B cell (primary cell): ENCODE measurements at regions not wholly inside any gene's neighbourhood (a gene's known extent, or its start where the extent isn't known, plus 50 kb on each side); places are given as distances from the start of the nearest gene placed in this dataset.

Experiments
- ATAC-seq: fragments of 200-7000 bp; cut with Tn5 transposase; one replicate; pipeline ENCODE4 v1.10.0; 2021; ENCODE audit warnings: low read depth, mild to moderate bottlenecking, moderate number of reproducible peaks, moderate library complexity
- CTCF ChIA-PET: fragments of 350-600 bp; sonication (Branson Sonifier 250); formaldehyde crosslinking; loops from one replicate; lab custom pipeline; 2021; ENCODE audit warnings: antibody characterized with exemption, inconsistent platforms; lab: Charles Lee
- POLR2A ChIA-PET: fragments of 350-600 bp; sonication (Branson Sonifier 250); formaldehyde crosslinking; loops from one replicate; lab custom pipeline; 2021; ENCODE audit warnings: antibody characterized with exemption; lab: Charles Lee
- DNase-seq: peaks from one replicate; pipeline ENCODE4 v3.0.0; 2013
- H2AFZ ChIP-seq: 2 replicates; pipeline ENCODE4 v1.6.1; 2012; ENCODE audit warnings: mild to moderate bottlenecking, low read depth, low read length; ENCODE audit not compliant: insufficient read depth, poor library complexity, severe bottlenecking
- H3K27ac ChIP-seq, 2 donors: 1 replicate in 1 of 2; 2 replicates in 1 of 2; pipeline ENCODE4 v1.5.1; 2012 to 2013; ENCODE audit warnings: low read length in 2 of 2, mild to moderate bottlenecking in 2 of 2, moderate library complexity in 1 of 2
- H3K27me3 ChIP-seq, 4 experiments: fragments of 200-600 bp in 1 of 4; sonication (generic) in 1 of 4; replicated peaks in 1 of 4; 1 replicate in 2 of 4; 2 replicates in 2 of 4; pipeline versions ENCODE4 v1.6.1 to v1.7.0; 2013 to 2016; ENCODE audit warnings: low read length in 3 of 4, mild to moderate bottlenecking in 2 of 4, mixed read lengths in 1 of 4, moderate library complexity in 1 of 4; ENCODE audit not compliant: insufficient read depth in 4 of 4, control insufficient read depth in 3 of 4; ENCODE audit errors: control extremely low read depth in 1 of 4
- H3K36me3 ChIP-seq, 2 experiments: replicated peaks in 1 of 2; 1 replicate in 1 of 2; 2 replicates in 1 of 2; pipeline versions ENCODE4 v1.6.1 to v1.7.1; 2013; ENCODE audit warnings: low read length in 1 of 2; ENCODE audit not compliant: insufficient read depth in 2 of 2, control insufficient read depth in 1 of 2; ENCODE audit errors: control extremely low read depth in 1 of 2, extremely low read depth in 1 of 2
- H3K4me1 ChIP-seq, 2 donors: fragments of 200-600 bp in 1 of 2; sonication (generic) in 1 of 2; 1 replicate in 1 of 2; 2 replicates in 1 of 2; pipeline versions ENCODE4 v1.5.1 to v1.6.1; 2013 to 2017; ENCODE audit warnings: low read length in 2 of 2; ENCODE audit not compliant: control insufficient read depth in 2 of 2, insufficient read depth in 2 of 2
- H3K4me2 ChIP-seq: replicated peaks from 2 replicates; pipeline ENCODE3; 2012; ENCODE audit warnings: mild to moderate bottlenecking, low read depth, low read length; ENCODE audit not compliant: poor library complexity, severe bottlenecking
- H3K4me3 ChIP-seq, 5 experiments: fragments of 200-600 bp in 1 of 5; sonication (generic) in 1 of 5; 1 replicate in 3 of 5; 2 replicates in 2 of 5; pipeline versions ENCODE4 v1.5.1 to v1.7.0; 2011 to 2016; ENCODE audit warnings: low read length in 4 of 5, mild to moderate bottlenecking in 4 of 5, low read depth in 2 of 5, control low read depth in 1 of 5, moderate library complexity in 1 of 5; ENCODE audit not compliant: insufficient read depth in 1 of 5; ENCODE audit errors: control extremely low read depth in 1 of 5, extremely low read depth in 1 of 5
- H3K79me2 ChIP-seq: fragments of 200-600 bp; sonication (generic); one replicate; pipeline ENCODE4 v1.6.0; 2016; ENCODE audit warnings: low read length; ENCODE audit not compliant: control insufficient read depth, insufficient read depth
- H3K9ac ChIP-seq: fragments of 200-600 bp; sonication (generic); 2 replicates; pipeline ENCODE4 v1.6.1; 2017; ENCODE audit warnings: mild to moderate bottlenecking, low read length, moderate library complexity
- H3K9me3 ChIP-seq, 3 donors: one replicate each; pipeline versions ENCODE4 v1.6.1 to v1.7.1; 2013; ENCODE audit warnings: low read length in 2 of 3; ENCODE audit not compliant: control insufficient read depth in 2 of 3, insufficient read depth in 1 of 3; ENCODE audit errors: control extremely low read depth in 1 of 3
- H4K20me1 ChIP-seq: 2 replicates; pipeline ENCODE4 v1.6.0; 2012; ENCODE audit warnings: mild to moderate bottlenecking, low read length; ENCODE audit not compliant: insufficient read depth, control insufficient read depth, poor library complexity, severe bottlenecking
- H3K27ac Mint-ChIP-seq: one replicate; pipeline ENCODE4 v1.8.0; 2021; ENCODE audit warnings: mixed read lengths
- H3K27me3 Mint-ChIP-seq: one replicate; pipeline ENCODE4 v1.8.0; 2021; ENCODE audit warnings: mixed read lengths
- H3K4me1 Mint-ChIP-seq: one replicate; pipeline ENCODE4 v1.8.0; 2021; ENCODE audit warnings: mixed read lengths
- H3K4me3 Mint-ChIP-seq: one replicate; pipeline ENCODE4 v1.8.0; 2021; ENCODE audit warnings: mixed read lengths
- H3K9me3 Mint-ChIP-seq: one replicate; pipeline ENCODE4 v1.8.0; 2022; ENCODE audit warnings: mixed read lengths; ENCODE audit not compliant: insufficient read depth
- EZH2 ChIP-seq: IDR thresholded peaks from 2 replicates; pipeline ENCODE4 v1.6.1; 2012; ENCODE audit warnings: borderline replicate concordance, low read depth, mild to moderate bottlenecking, moderate library complexity, low read length; ENCODE audit not compliant: insufficient read depth, poor library complexity, severe bottlenecking
- WGBS: methylation state at CpG from one replicate; pipeline ENCODE4 v1.1.5; 2013; ENCODE audit warnings: missing lambda C conversion rate; ENCODE audit not compliant: insufficient coverage; 5-methylcytosine and 5-hydroxymethylcytosine counted together
- intact Hi-C: fragments of 100-400 bp; cut with micrococcal nuclease; formaldehyde crosslinking; loops from one replicate; pipeline ENCODE4 v1.10.0; 2022
- TF ChIP-seq, protein P1 (sequence below): fragments of 200-600 bp; IDR thresholded peaks from one replicate; pipeline ENCODE4 v1.8.0; 2022; ENCODE audit warnings: antibody characterized with exemption, mild to moderate bottlenecking

DNA sequence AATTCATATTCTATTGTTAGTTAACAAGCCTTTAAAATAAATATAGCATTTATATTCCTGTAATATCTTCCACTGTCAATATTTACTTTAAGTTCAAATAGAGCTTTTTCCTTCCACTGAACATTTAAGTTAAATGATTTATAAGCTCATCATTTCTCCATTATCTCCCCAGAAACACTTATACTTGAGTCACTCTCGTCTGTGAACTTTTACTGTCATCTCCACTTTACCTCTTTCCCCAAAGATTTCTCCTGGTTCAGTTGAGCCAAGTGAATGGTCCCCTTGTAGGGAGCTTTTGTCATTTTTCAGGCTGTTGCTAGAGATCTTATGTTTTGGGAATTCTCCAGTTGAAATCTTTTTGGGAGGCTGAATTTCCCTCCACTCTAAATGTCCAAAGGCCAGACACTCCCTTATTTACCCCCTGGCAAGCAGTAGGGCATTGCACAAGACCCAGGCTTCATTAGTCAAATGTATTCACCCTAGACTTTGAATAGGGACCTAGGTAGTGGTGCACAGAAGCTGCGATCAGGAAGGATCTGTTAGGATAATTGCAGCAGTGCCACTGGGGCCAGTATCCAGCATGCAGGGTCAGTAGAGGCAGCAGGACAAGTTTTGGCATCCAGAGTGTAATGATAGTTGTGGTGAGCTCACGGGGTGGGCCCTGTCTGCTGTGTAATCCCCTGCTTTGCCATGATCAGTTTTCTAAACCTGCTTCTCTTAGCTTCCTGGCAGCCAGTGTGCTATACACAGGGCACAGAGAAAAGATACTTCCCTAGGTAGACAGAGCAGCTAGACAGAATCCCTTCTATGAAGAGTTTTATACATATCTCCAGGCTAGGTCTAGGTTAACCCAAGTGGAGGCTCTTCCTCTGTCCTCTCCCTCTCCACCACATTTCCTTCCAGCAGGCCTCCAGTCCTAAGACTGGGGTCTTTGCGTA, 356.5 kb upstream of the SLCO3A1 start:
- DNase-seq (no peak), ATAC-seq (no peak)
- TF ChIP-seq, protein P1, sequence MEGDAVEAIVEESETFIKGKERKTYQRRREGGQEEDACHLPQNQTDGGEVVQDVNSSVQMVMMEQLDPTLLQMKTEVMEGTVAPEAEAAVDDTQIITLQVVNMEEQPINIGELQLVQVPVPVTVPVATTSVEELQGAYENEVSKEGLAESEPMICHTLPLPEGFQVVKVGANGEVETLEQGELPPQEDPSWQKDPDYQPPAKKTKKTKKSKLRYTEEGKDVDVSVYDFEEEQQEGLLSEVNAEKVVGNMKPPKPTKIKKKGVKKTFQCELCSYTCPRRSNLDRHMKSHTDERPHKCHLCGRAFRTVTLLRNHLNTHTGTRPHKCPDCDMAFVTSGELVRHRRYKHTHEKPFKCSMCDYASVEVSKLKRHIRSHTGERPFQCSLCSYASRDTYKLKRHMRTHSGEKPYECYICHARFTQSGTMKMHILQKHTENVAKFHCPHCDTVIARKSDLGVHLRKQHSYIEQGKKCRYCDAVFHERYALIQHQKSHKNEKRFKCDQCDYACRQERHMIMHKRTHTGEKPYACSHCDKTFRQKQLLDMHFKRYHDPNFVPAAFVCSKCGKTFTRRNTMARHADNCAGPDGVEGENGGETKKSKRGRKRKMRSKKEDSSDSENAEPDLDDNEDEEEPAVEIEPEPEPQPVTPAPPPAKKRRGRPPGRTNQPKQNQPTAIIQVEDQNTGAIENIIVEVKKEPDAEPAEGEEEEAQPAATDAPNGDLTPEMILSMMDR: no peak
- no peak for TF ChIP-seq EZH2
- POLR2A ChIA-PET: no interaction called here
- Mint-ChIP-seq H3K4me1 (no peaks in the 10 kb centered on the region), H3K4me3 (no peak overlapping the region), H3K9me3 (no peaks in the 10 kb centered on the region), H3K27ac (no peak overlapping the region), H3K27me3 (peaks cover 6% of the 10 kb centered on the region)
- Histone ChIP-seq H3K9ac (no peak overlapping the region), H3K79me2 (no peaks in the 10 kb centered on the region), H4K20me1 (no peaks in the 10 kb centered on the region), H3K4me2 (no peak overlapping the region), H3K9me3 (no peaks in the 10 kb centered on the region), H3K4me1 (no peaks in the 10 kb centered on the region), H3K36me3 (no peaks in the 10 kb centered on the region), H3K4me3 (no peak overlapping the region), H2AFZ (no peak overlapping the region), H3K27me3 (no peaks in the 10 kb centered on the region), H3K27ac (no peak overlapping the region)
- WGBS: 83% methylated on average over 2 of the region's 4 CpGs
- intact Hi-C loops: no loop called here
- CTCF ChIA-PET: no interaction called here

DNA sequence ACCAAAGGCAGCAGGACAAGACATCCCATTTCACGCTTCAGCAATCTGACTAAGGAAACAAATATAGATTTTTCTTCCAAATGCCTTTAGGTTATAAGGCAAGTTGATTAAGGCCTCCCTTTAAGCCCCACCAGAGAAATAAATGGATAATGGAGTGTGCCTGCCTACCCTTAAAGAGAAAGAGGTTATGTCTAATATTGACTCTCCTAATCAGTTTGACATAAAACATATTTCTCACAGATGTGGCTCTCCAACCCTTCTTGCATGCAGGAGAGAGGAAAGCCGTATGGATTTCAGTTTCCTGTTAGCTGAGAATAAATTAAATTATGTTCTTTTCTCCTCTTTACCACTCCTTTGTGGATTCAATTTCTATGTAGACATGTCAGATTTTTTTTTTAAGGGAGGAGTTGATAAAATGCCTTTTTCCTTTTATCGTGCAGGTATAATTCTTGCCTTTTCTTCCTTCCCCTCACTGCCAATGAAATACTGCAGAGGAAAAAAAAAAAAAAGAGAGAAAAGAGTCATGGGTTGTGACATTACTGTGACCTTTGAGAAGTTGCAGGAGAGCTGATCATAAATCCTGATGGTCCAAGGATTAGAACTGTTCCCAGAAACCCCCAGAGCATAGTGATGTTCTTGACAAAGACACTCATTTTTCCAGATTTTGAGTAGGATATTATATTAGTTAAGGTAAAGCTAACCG, 355.3 kb upstream of the SLCO3A1 start:
- intact Hi-C loops: no loop called here
- H3K27me3 ChIP-seq: no peaks in the 10 kb centered on the region
- ATAC-seq (no peak), DNase-seq (no peak)
- H3K4me1 Mint-ChIP-seq: no peaks in the 10 kb centered on the region
- CTCF ChIA-PET: no interaction called here
- H2AFZ ChIP-seq: no peak overlapping the region
- no CpG with 5 or more reads among the region's 4 CpGs for WGBS
- no peaks in the 10 kb centered on the region for H3K9me3 Mint-ChIP-seq
- TF ChIP-seq EZH2: no peak
- TF ChIP-seq, protein P1: no peak
- H3K27ac ChIP-seq: no peak overlapping the region
- H3K36me3 ChIP-seq: no peaks in the 10 kb centered on the region
- POLR2A ChIA-PET: no interaction called here
- H3K27ac Mint-ChIP-seq: no peak overlapping the region
- H3K9ac ChIP-seq: no peak overlapping the region
- H3K79me2 ChIP-seq: no peaks in the 10 kb centered on the region
- no peak overlapping the region for H3K4me2 ChIP-seq
- no peaks in the 10 kb centered on the region for H3K4me1 ChIP-seq
- no peak overlapping the region for H3K4me3 Mint-ChIP-seq
- no peak overlapping the region for H3K4me3 ChIP-seq
- H3K9me3 ChIP-seq: no peaks in the 10 kb centered on the region
- H3K27me3 Mint-ChIP-seq: peaks cover 6% of the 10 kb centered on the region
- no peaks in the 10 kb centered on the region for H4K20me1 ChIP-seq
